ENCODE measurements at regions not wholly inside any gene's neighbourhood (a gene's known extent, or its start where the extent isn't known, plus 50 kb on each side); places are given as distances from the start of the nearest gene placed in this dataset.
"Not testable (repeated sequence)": the region's sequence is repeated elsewhere in the genome, so short reads cannot be mapped to it uniquely, and the experiment has no call there.

DNA sequence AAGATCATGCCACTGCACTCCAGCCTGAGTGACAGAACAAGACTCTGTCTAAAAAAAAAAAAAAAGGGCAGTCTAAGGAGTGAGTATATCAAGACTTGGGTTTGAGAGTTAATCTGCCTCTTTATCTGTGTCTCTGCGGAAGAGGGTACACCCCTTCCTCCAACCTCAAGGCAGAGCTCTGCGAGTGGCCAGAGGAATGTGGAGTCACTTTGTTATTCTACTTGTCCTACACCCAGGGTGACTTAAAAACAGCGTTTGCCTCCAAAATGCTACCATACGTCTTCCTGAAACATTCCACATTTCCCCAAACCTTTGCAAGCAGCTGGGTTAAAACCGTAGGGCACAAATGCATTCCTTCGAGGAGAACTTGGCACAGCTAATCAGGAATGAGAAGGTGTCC lies 199.9 kb downstream of the SHOX start:
- TF ChIP-seq, protein P1, sequence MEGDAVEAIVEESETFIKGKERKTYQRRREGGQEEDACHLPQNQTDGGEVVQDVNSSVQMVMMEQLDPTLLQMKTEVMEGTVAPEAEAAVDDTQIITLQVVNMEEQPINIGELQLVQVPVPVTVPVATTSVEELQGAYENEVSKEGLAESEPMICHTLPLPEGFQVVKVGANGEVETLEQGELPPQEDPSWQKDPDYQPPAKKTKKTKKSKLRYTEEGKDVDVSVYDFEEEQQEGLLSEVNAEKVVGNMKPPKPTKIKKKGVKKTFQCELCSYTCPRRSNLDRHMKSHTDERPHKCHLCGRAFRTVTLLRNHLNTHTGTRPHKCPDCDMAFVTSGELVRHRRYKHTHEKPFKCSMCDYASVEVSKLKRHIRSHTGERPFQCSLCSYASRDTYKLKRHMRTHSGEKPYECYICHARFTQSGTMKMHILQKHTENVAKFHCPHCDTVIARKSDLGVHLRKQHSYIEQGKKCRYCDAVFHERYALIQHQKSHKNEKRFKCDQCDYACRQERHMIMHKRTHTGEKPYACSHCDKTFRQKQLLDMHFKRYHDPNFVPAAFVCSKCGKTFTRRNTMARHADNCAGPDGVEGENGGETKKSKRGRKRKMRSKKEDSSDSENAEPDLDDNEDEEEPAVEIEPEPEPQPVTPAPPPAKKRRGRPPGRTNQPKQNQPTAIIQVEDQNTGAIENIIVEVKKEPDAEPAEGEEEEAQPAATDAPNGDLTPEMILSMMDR (IDR thresholded peaks at IDR 0.05) = no peak
- H3K4me3 ChIP-seq (ENCODE audit: low read depth, low read length) = no peak overlapping the region

DNA sequence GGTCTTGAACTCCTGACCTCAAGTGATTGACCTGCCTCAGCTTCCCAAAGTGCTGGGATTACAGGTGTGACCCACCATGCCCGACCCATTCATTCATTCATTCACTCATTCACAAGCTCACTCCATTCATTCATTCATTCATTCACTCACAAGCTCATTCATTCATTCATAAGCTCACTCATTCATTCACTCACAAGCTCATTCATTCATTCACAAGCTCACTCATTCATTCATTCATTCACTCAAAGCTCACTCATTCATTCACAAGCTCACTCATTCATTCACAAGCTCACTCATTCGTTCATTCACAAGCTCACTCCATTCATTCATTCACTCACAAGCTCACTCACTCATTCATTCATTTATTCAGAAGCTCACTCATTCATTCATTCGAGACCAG lies 198.6 kb downstream of the SHOX start:
- H3K27me3 ChIP-seq (ENCODE audit: control insufficient read depth, insufficient read depth, low read length) = no peaks in the 10 kb centered on the region
- no peaks in the 10 kb centered on the region for H3K36me3 ChIP-seq (ENCODE audit: control insufficient read depth, insufficient read depth, low read length)
- no peaks in the 10 kb centered on the region for H3K4me1 ChIP-seq
- H3K9me3 ChIP-seq (ENCODE audit: control insufficient read depth, low read length) = no peaks in the 10 kb centered on the region
- no peak overlapping the region for H3K4me3 ChIP-seq (ENCODE audit: low read depth, low read length)
- no peak overlapping the region for H3K4me2 ChIP-seq (ENCODE audit: low read length)
- H2AFZ ChIP-seq = no peak overlapping the region
- H3K27ac ChIP-seq = no peak overlapping the region
- no peaks in the 10 kb centered on the region for H3K79me2 ChIP-seq
- H3K9ac ChIP-seq = no peak overlapping the region
- TF ChIP-seq, protein P1 (IDR thresholded peaks at IDR 0.05) = no peak

More for the DNA sequence above, 199.9 kb downstream of the SHOX start:
- Histone ChIP-seq H3K36me3 (ENCODE audit: control insufficient read depth, insufficient read depth, low read length) (no peaks in the 10 kb centered on the region), H3K9ac (no peak overlapping the region), H3K27me3 (ENCODE audit: control insufficient read depth, insufficient read depth, low read length) (no peaks in the 10 kb centered on the region), H3K4me1 (no peaks in the 10 kb centered on the region), H3K4me2 (ENCODE audit: low read length) (no peak overlapping the region), H3K27ac (no peak overlapping the region), H3K9me3 (ENCODE audit: control insufficient read depth, low read length) (no peaks in the 10 kb centered on the region), H3K79me2 (no peaks in the 10 kb centered on the region), H2AFZ (no peak overlapping the region)

DNA sequence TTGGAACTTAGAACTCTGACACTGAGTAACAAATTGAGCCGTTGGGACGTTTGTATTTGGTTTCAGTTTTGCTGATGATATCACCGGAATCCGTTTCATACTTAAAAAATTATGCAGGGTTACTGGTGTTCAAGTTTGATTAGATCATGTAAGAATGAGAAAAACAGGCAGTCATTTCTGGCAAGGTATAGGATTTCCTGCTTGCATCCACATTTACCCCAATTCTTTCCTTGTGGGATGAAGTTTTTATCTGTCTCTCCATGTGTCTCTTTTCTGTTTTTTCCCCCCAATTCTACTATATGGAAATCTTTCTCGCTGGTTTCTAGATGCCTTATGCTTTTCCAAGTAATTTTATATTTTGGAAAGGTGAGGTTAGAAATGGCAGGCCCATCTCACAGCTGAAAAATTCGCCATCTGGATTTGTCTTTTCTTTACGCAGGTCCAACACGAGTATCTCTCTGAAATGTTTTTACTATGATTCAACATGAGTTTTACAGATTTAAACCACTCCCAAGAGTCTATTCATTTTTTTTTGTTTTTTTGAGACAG lies 197.9 kb downstream of the SHOX start:
- Histone ChIP-seq H3K4me2 (ENCODE audit: low read length) (peak overlapping the region; percentile 37), H3K79me2 (no peaks in the 10 kb centered on the region), H3K4me3 (ENCODE audit: low read depth, low read length) (peak overlapping the region; percentile 4)

DNA sequence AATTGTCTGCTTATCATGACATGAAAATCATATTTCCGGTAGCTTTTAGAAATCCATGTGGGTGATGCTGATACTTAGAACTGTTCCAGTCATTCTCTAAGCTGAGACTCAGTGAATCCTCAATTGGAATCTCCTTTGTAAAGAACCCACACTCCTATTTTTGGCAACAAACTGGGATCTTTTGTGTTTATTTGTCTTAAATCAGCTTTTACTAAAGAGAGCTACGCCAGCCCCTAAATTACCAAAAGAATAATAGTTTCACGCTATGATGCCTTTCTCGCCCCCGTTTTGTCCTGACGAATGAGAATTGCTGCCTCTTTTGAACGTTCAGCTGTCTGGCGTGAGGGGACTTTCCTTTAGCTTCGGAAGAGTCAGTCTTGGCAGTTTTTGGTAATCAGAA lies 195.9 kb downstream of the SHOX start:
- peak overlapping the region; percentile 47 for H3K27ac ChIP-seq
- no peak overlapping the region for H2AFZ ChIP-seq
- no peak overlapping the region for H3K9ac ChIP-seq
- no peaks in the 10 kb centered on the region for H3K27me3 ChIP-seq (ENCODE audit: control insufficient read depth, insufficient read depth, low read length)
- H3K4me2 ChIP-seq (ENCODE audit: low read length) = no peak overlapping the region
- H3K36me3 ChIP-seq (ENCODE audit: control insufficient read depth, insufficient read depth, low read length) = no peaks in the 10 kb centered on the region
- no peaks in the 10 kb centered on the region for H3K79me2 ChIP-seq
- TF ChIP-seq, protein P1 (IDR thresholded peaks at IDR 0.05) = no peak
- no peaks in the 10 kb centered on the region for H3K9me3 ChIP-seq (ENCODE audit: control insufficient read depth, low read length)
- H3K4me3 ChIP-seq (ENCODE audit: low read depth, low read length) = no peak overlapping the region
- H3K4me1 ChIP-seq = no peaks in the 10 kb centered on the region

More for the DNA sequence above, 197.9 kb downstream of the SHOX start:
- TF ChIP-seq, protein P1 (IDR thresholded peaks at IDR 0.05) = no peak
- Histone ChIP-seq H3K27ac (no peak overlapping the region), H3K9me3 (ENCODE audit: control insufficient read depth, low read length) (no peaks in the 10 kb centered on the region), H3K9ac (no peak overlapping the region), H3K4me1 (no peaks in the 10 kb centered on the region), H3K36me3 (ENCODE audit: control insufficient read depth, insufficient read depth, low read length) (no peaks in the 10 kb centered on the region), H3K27me3 (ENCODE audit: control insufficient read depth, insufficient read depth, low read length) (no peaks in the 10 kb centered on the region), H2AFZ (no peak overlapping the region)

DNA sequence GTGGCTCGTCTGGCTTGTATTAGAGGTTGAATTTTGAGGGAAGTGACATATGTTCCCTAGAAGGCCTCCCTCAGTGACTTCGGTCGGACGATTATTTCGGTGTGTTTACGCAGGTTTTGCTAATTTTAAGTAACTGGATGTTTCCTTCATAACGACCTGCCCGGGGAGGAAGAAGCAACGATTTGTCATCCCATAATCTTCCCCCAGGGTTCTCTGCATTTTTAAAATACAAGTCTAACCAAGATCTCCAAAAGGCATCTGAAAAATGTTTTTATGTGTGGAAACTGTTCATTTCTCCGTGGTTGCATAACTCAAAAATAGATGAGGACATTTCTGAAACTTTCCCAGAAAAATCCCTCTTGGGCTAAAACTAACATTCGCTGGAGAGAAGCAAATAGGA lies 195.4 kb downstream of the SHOX start:
- H2AFZ ChIP-seq = no peak overlapping the region
- no peaks in the 10 kb centered on the region for H3K36me3 ChIP-seq (ENCODE audit: control insufficient read depth, insufficient read depth, low read length)
- H3K27me3 ChIP-seq (ENCODE audit: control insufficient read depth, insufficient read depth, low read length) = no peaks in the 10 kb centered on the region
- H3K4me2 ChIP-seq (ENCODE audit: low read length) = no peak overlapping the region
- TF ChIP-seq, protein P1 (IDR thresholded peaks at IDR 0.05) = no peak
- no peaks in the 10 kb centered on the region for H3K9me3 ChIP-seq (ENCODE audit: control insufficient read depth, low read length)
- H3K9ac ChIP-seq = no peak overlapping the region
- H3K4me3 ChIP-seq (ENCODE audit: low read depth, low read length) = no peak overlapping the region
- no peak overlapping the region for H3K27ac ChIP-seq
- no peaks in the 10 kb centered on the region for H3K79me2 ChIP-seq
- no peaks in the 10 kb centered on the region for H3K4me1 ChIP-seq

DNA sequence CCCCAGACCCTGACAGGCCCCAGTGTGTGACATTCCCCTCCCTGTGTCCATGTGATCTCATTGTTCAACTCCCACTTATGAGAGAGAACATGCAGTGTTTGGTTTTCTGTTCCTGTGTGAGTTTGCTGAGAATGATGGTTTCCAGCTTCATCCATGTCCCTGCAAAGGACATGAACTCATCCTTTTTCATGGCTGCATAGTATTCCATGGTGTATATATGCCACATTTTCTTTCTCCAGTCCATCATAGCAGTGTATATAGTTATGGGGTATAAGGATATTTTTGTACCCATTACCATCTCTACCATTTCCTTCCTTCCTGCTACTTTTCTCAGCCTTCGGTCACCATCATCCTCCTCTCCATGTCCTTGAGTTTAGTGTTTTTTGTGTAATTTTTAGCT lies 192.5 kb downstream of the SHOX start:
- H3K4me3 ChIP-seq (ENCODE audit: low read depth, low read length); H3K27ac ChIP-seq; H3K4me2 ChIP-seq (ENCODE audit: low read length); H3K9me3 ChIP-seq (ENCODE audit: control insufficient read depth, low read length); H3K9ac ChIP-seq; H2AFZ ChIP-seq; H3K4me1 ChIP-seq; H3K27me3 ChIP-seq (ENCODE audit: control insufficient read depth, insufficient read depth, low read length); H3K79me2 ChIP-seq; H3K36me3 ChIP-seq (ENCODE audit: control insufficient read depth, insufficient read depth, low read length): not testable (repeated sequence)

Data from parathyroid adenoma (tissue), 2 donors.